Loucy (cell line): ENCODE measurements at regions not wholly inside any gene's neighbourhood (a gene's known extent, or its start where the extent isn't known, plus 50 kb on each side); places are given as distances from the start of the nearest gene placed in this dataset.

Source experiments
- H2AFZ ChIP-seq: fragments of 200-600 bp; sonication (generic); 2 replicates; pipeline ENCODE4 v1.6.0; 2016; ENCODE audit warnings: antibody characterized with exemption, mild to moderate bottlenecking, low read length, moderate library complexity
- H3F3A ChIP-seq: fragments of 200-600 bp; 2 replicates; pipeline ENCODE4 v1.6.0; 2016; ENCODE audit warnings: antibody characterized with exemption, low read depth, mild to moderate bottlenecking
- H3K27me3 ChIP-seq: fragments of 200-600 bp; sonication (generic); 2 replicates; pipeline ENCODE4 v1.6.1; 2014; ENCODE audit warnings: low read length, mild to moderate bottlenecking; ENCODE audit not compliant: insufficient read depth, poor library complexity, severe bottlenecking
- H3K36me3 ChIP-seq: fragments of 200-600 bp; sonication (generic); 2 replicates; pipeline ENCODE4 v1.6.1; 2016; ENCODE audit warnings: low read length; ENCODE audit not compliant: insufficient read depth
- H3K4me1 ChIP-seq: fragments of 200-600 bp; sonication (generic); 2 replicates; pipeline ENCODE4 v1.5.1; 2014; ENCODE audit warnings: low read length, mild to moderate bottlenecking; ENCODE audit not compliant: insufficient read depth, poor library complexity, severe bottlenecking
- H3K4me2 ChIP-seq: fragments of 200-600 bp; sonication (generic); 2 replicates; pipeline ENCODE4 v1.6.0; 2014; ENCODE audit warnings: antibody characterized with exemption, low read length, low read depth, mild to moderate bottlenecking; ENCODE audit not compliant: poor library complexity, severe bottlenecking
- H3K4me3 ChIP-seq: fragments of 200-600 bp; sonication (generic); 2 replicates; pipeline ENCODE4 v1.5.1; 2014; ENCODE audit warnings: low read length, mild to moderate bottlenecking, mixed read lengths; ENCODE audit not compliant: poor library complexity, severe bottlenecking
- H3K79me2 ChIP-seq: fragments of 200-600 bp; sonication (generic); 2 replicates; pipeline ENCODE4 v1.6.1; 2014; ENCODE audit warnings: low read length; ENCODE audit not compliant: insufficient read depth
- H3K9ac ChIP-seq: fragments of 200-600 bp; sonication (generic); 2 replicates; pipeline ENCODE4 v1.6.0; 2014; ENCODE audit warnings: mild to moderate bottlenecking, low read depth, low read length, moderate library complexity; ENCODE audit not compliant: poor library complexity, severe bottlenecking
- H3K9me2 ChIP-seq: fragments of 200-600 bp; sonication (generic); replicated peaks from 2 replicates; pipeline ENCODE4 v1.6.1; 2016; ENCODE audit warnings: low read depth, low read length, mixed read lengths
- H3K9me3 ChIP-seq: fragments of 200-600 bp; sonication (generic); 2 replicates; pipeline ENCODE4 v1.6.1; 2014; ENCODE audit warnings: mild to moderate bottlenecking, antibody characterized with exemption, low read length, low read depth; ENCODE audit not compliant: insufficient read depth
- H4K20me1 ChIP-seq: fragments of 200-600 bp; sonication (generic); 2 replicates; pipeline ENCODE4 v1.6.0; 2014; ENCODE audit warnings: antibody characterized with exemption, low read length, mild to moderate bottlenecking; ENCODE audit not compliant: insufficient read depth, poor library complexity, severe bottlenecking
- EZH2phosphoT487 ChIP-seq: fragments of 200-600 bp; IDR thresholded peaks from 2 replicates; pipeline ENCODE4 v1.6.1; 2018; ENCODE audit warnings: antibody characterized with exemption, mild to moderate bottlenecking, moderate library complexity, borderline replicate concordance
- TF ChIP-seq, protein P1 (sequence below): fragments of 200-600 bp; sonication (generic); conservative IDR thresholded peaks from 2 replicates; pipeline ENCODE4 v1.5.1; 2014; ENCODE audit warnings: mild to moderate bottlenecking, antibody characterized with exemption, low read length

DNA sequence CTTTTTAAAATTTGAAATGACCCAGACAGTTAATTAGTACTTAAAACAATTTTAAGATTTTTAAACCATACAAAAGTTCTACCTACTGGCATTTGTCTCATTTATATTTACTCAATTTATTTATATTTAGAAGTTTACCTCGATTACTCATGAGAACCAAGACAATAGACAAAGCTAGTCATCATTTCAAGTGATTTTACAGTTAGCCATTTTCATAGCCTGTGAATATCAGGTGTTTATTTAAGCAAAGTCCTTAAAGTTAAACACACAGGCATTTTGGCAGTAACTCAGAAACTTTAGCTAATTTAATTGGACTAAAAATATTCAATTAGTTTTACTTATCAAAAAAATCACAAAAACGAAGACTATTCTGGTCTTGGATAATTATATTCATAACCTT is 101.6 kb upstream of the KIF2B start:
- Histone ChIP-seq H3K79me2 (no peaks in the 10 kb centered on the region), H3K4me1 (no peaks in the 10 kb centered on the region), H3K9me2 (no peaks in the 10 kb centered on the region), H3K4me3 (no peak overlapping the region), H3K36me3 (no peaks in the 10 kb centered on the region), H3K4me2 (no peak overlapping the region), H4K20me1 (no peaks in the 10 kb centered on the region), H3F3A (no peaks in the 10 kb centered on the region), H3K9ac (no peak overlapping the region), H2AFZ (no peak overlapping the region), H3K27me3 (no peaks in the 10 kb centered on the region), H3K9me3 (no peaks in the 10 kb centered on the region)
- TF ChIP-seq, protein P1, sequence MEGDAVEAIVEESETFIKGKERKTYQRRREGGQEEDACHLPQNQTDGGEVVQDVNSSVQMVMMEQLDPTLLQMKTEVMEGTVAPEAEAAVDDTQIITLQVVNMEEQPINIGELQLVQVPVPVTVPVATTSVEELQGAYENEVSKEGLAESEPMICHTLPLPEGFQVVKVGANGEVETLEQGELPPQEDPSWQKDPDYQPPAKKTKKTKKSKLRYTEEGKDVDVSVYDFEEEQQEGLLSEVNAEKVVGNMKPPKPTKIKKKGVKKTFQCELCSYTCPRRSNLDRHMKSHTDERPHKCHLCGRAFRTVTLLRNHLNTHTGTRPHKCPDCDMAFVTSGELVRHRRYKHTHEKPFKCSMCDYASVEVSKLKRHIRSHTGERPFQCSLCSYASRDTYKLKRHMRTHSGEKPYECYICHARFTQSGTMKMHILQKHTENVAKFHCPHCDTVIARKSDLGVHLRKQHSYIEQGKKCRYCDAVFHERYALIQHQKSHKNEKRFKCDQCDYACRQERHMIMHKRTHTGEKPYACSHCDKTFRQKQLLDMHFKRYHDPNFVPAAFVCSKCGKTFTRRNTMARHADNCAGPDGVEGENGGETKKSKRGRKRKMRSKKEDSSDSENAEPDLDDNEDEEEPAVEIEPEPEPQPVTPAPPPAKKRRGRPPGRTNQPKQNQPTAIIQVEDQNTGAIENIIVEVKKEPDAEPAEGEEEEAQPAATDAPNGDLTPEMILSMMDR: no peak
- TF ChIP-seq EZH2phosphoT487: no peak

DNA sequence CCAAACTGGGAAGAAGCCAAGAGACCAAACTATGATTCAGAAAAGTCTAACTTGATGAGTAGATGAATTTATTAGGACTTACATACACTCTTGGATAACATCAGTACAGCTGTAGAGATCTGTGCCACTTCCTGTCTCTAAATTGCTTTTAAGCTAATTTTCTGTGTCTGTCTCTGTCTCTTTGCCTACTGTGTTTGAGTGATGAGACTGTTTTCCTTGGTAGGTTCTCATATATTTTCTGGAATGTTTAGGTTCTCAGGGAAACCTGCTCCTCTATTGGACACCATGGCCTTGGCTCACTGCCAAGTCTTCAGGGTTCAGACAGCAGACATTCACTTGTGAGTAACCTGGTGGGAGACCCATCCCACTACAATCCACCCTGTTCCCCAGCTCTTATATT is 103.5 kb upstream of the KIF2B start:
- H3K9ac ChIP-seq: no peak overlapping the region
- no peaks in the 10 kb centered on the region for H3K9me3 ChIP-seq
- H3K4me1 ChIP-seq: no peaks in the 10 kb centered on the region
- H3K36me3 ChIP-seq: no peaks in the 10 kb centered on the region
- no peak overlapping the region for H2AFZ ChIP-seq
- no peaks in the 10 kb centered on the region for H3K27me3 ChIP-seq
- no peak overlapping the region for H3K4me3 ChIP-seq
- no peaks in the 10 kb centered on the region for H3K9me2 ChIP-seq
- TF ChIP-seq EZH2phosphoT487: no peak
- TF ChIP-seq, protein P1: no peak
- H3K4me2 ChIP-seq: no peak overlapping the region
- no peaks in the 10 kb centered on the region for H3F3A ChIP-seq
- no peaks in the 10 kb centered on the region for H3K79me2 ChIP-seq
- H4K20me1 ChIP-seq: no peaks in the 10 kb centered on the region

DNA sequence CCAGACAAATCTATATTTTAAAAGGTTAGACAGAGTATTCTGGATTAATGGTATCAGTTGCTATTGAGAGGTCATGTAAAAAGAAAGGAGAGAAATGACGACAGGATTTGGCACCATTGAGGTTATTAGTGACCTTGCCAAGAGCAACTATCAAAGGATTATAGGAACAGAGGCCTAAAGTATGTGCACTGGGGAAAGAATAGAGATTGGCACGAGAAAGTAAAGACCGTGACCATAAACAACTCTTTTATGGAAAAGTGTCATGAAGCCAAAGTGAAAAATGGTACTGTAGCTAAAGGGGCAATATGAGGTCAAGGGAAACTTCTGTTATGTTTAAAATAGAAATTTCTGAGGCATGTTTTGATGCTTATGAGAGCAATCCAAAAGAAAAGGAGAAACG is 115.2 kb upstream of the KIF2B start:
- Histone ChIP-seq H3F3A (no peaks in the 10 kb centered on the region), H3K9me3 (no peaks in the 10 kb centered on the region), H3K27me3 (no peaks in the 10 kb centered on the region), H3K4me3 (no peak overlapping the region), H3K36me3 (no peaks in the 10 kb centered on the region), H4K20me1 (no peaks in the 10 kb centered on the region), H3K4me2 (no peak overlapping the region), H3K4me1 (no peaks in the 10 kb centered on the region), H3K9me2 (no peaks in the 10 kb centered on the region), H3K79me2 (no peaks in the 10 kb centered on the region), H3K9ac (no peak overlapping the region), H2AFZ (no peak overlapping the region)
- TF ChIP-seq, protein P1: no peak
- TF ChIP-seq EZH2phosphoT487: no peak
